ENCODE measurements at regions not wholly inside any gene's neighbourhood (a gene's known extent, or its start where the extent isn't known, plus 50 kb on each side); places are given as distances from the start of the nearest gene placed in this dataset.

DNA sequence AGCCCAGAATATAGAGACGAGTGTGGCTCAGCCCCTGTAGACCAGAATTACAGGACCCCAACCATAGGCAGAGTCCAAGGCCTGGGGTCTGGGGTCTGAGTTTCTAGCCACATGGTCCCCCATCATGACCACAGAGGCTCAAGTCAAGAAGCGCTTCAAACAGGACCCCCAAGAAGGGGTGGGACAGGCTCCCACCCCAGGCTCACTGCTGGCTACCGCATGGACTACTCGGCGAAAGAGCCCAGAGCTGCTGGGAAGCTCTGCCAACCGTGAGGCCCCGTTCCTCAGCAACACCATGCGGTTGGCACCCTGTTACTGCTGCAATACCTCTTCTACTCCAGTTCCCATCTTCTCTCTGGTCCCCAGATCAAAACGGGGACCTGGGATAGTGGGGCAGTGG is 254.8 kb downstream of the TEX29 start:
- H3K27ac ChIP-seq (ENCODE audit: control insufficient read depth, insufficient read depth, low read length), result no peak overlapping the region
- H3K9ac ChIP-seq (ENCODE audit: control insufficient read depth, extremely low read depth, insufficient read depth, low read length), result no peak overlapping the region
- H3K4me3 ChIP-seq (ENCODE audit: control insufficient read depth in 2 of 3, extremely low read depth in 1 of 3, insufficient read depth in 2 of 3, low read depth in 1 of 3, low read length in 3 of 3), result no peak overlapping the region
- peaks cover 5% of the 10 kb centered on the region for H3K9me3 ChIP-seq (ENCODE audit: control insufficient read depth, low read depth, low read length)
- no peaks in the 10 kb centered on the region for H4K20me1 ChIP-seq (ENCODE audit: control insufficient read depth, extremely low read depth, insufficient read depth, low read length)
- H3K4me2 ChIP-seq (ENCODE audit: control insufficient read depth, extremely low read depth, insufficient read depth, low read depth, low read length), result no peak overlapping the region
- no peak overlapping the region for H2AFZ ChIP-seq (ENCODE audit: control insufficient read depth, low read length)
- DNase-seq (ENCODE audit: low read depth, low spot score) (no peak), FAIRE-seq (no peak)
- H3K4me1 ChIP-seq (ENCODE audit: control insufficient read depth, extremely low read depth, insufficient read depth, low read length), result no peaks in the 10 kb centered on the region
- no peaks in the 10 kb centered on the region for H3K79me2 ChIP-seq (ENCODE audit: control insufficient read depth, insufficient read depth, low read length)
- dilution Hi-C loops (cut with MboI; ENCODE audit: extremely low pct_ligation_motif_present, low sequenced_read_pairs), result no loop called here
- H3K27me3 ChIP-seq (ENCODE audit: control insufficient read depth, extremely low read depth, insufficient read depth, low read length), result no peaks in the 10 kb centered on the region
- no peak for TF ChIP-seq EZH2 (IDR thresholded peaks at IDR 0.05; ENCODE audit: low read length)
- TF ChIP-seq, protein P1, sequence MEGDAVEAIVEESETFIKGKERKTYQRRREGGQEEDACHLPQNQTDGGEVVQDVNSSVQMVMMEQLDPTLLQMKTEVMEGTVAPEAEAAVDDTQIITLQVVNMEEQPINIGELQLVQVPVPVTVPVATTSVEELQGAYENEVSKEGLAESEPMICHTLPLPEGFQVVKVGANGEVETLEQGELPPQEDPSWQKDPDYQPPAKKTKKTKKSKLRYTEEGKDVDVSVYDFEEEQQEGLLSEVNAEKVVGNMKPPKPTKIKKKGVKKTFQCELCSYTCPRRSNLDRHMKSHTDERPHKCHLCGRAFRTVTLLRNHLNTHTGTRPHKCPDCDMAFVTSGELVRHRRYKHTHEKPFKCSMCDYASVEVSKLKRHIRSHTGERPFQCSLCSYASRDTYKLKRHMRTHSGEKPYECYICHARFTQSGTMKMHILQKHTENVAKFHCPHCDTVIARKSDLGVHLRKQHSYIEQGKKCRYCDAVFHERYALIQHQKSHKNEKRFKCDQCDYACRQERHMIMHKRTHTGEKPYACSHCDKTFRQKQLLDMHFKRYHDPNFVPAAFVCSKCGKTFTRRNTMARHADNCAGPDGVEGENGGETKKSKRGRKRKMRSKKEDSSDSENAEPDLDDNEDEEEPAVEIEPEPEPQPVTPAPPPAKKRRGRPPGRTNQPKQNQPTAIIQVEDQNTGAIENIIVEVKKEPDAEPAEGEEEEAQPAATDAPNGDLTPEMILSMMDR (optimal IDR thresholded peaks at IDR 0.05 in 1 of 3, IDR thresholded peaks at IDR 0.05 in 1 of 3, conservative IDR thresholded peaks at IDR 0.05 in 1 of 3; ENCODE audit: extremely low read depth in 1 of 3, insufficient read depth in 2 of 3, low read length in 3 of 3), result no peak
- no peaks in the 10 kb centered on the region for H3K9me1 ChIP-seq (ENCODE audit: control insufficient read depth, extremely low read depth, insufficient read depth, low read length)
- H3K36me3 ChIP-seq (ENCODE audit: control insufficient read depth in 2 of 2, extremely low read depth in 1 of 2, insufficient read depth in 2 of 2, low read length in 2 of 2), result no peaks in the 10 kb centered on the region

DNA sequence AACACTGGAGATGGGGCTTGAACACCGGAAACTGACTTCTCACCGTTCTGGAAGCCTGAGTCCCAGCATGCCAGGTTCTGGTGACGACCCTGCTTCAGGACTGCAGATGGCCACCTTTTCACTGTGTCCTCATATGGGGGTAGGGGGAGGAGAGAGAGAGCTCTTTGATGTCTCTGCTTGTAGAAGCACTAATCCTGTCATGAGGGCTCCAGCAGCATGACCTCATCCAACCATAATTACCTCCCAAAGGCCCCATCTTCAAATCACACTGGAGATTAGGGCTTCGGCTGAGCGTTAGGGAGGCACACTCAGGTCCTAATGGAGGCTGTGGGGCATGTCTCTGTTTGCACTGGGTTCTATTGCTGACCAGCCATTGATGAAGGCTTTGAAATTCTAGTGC is 255.3 kb downstream of the TEX29 start:
- no peak for FAIRE-seq
- dilution Hi-C loops (cut with MboI; ENCODE audit: extremely low pct_ligation_motif_present, low sequenced_read_pairs), result no loop called here
- no peak overlapping the region for H3K4me3 ChIP-seq (ENCODE audit: control insufficient read depth in 2 of 3, extremely low read depth in 1 of 3, insufficient read depth in 2 of 3, low read depth in 1 of 3, low read length in 3 of 3)

More for the DNA sequence above, 255.3 kb downstream of the TEX29 start:
- no peak for DNase-seq (ENCODE audit: low read depth, low spot score)
- TF ChIP-seq EZH2 (IDR thresholded peaks at IDR 0.05; ENCODE audit: low read length), result no peak
- TF ChIP-seq, protein P1 (optimal IDR thresholded peaks at IDR 0.05 in 1 of 3, IDR thresholded peaks at IDR 0.05 in 1 of 3, conservative IDR thresholded peaks at IDR 0.05 in 1 of 3; ENCODE audit: extremely low read depth in 1 of 3, insufficient read depth in 2 of 3, low read length in 3 of 3), result no peak
- Histone ChIP-seq H4K20me1 (ENCODE audit: control insufficient read depth, extremely low read depth, insufficient read depth, low read length) (no peaks in the 10 kb centered on the region), H3K27me3 (ENCODE audit: control insufficient read depth, extremely low read depth, insufficient read depth, low read length) (no peaks in the 10 kb centered on the region), H3K4me2 (ENCODE audit: control insufficient read depth, extremely low read depth, insufficient read depth, low read depth, low read length) (no peak overlapping the region), H3K9me1 (ENCODE audit: control insufficient read depth, extremely low read depth, insufficient read depth, low read length) (no peaks in the 10 kb centered on the region), H3K9ac (ENCODE audit: control insufficient read depth, extremely low read depth, insufficient read depth, low read length) (no peak overlapping the region), H2AFZ (ENCODE audit: control insufficient read depth, low read length) (no peak overlapping the region), H3K9me3 (ENCODE audit: control insufficient read depth, low read depth, low read length) (peaks cover 5% of the 10 kb centered on the region), H3K79me2 (ENCODE audit: control insufficient read depth, insufficient read depth, low read length) (no peaks in the 10 kb centered on the region), H3K27ac (ENCODE audit: control insufficient read depth, insufficient read depth, low read length) (no peak overlapping the region), H3K36me3 (ENCODE audit: control insufficient read depth in 2 of 2, extremely low read depth in 1 of 2, insufficient read depth in 2 of 2, low read length in 2 of 2) (no peaks in the 10 kb centered on the region), H3K4me1 (ENCODE audit: control insufficient read depth, extremely low read depth, insufficient read depth, low read length) (no peaks in the 10 kb centered on the region)

Measured in keratinocyte (primary cell).